GM18870 (cell line): ENCODE measurements at regions not wholly inside any gene's neighbourhood (a gene's known extent, or its start where the extent isn't known, plus 50 kb on each side); places are given as distances from the start of the nearest gene placed in this dataset.
"Not testable (repeated sequence)": the region's sequence is repeated elsewhere in the genome, so short reads cannot be mapped to it uniquely, and the experiment has no call there.

Experiments
- ATAC-seq: cut with Tn5 transposase; IDR thresholded peaks from one replicate; pipeline ENCODE4 v1.9.1; 2021; ENCODE audit warnings: moderate library complexity; ENCODE audit not compliant: unreplicated experiment

GRCh38 chr3:88000853-88001252 is 58.0 kb downstream of the CGGBP1 start:
- no peak for ATAC-seq

GRCh38 chr3:87997966-87998365 is 60.8 kb downstream of the CGGBP1 start:
- no peak for ATAC-seq

- peak; percentile 95 for ATAC-seq
Measured at GRCh38 chr3:87997298-87997697, 61.5 kb downstream of the CGGBP1 start.

GRCh38 chr3:87996882-87997281 is 61.9 kb downstream of the CGGBP1 start:
- no peak for ATAC-seq

GRCh38 chr3:87993566-87993965 is 65.2 kb downstream of the CGGBP1 start:
- ATAC-seq = no peak

GRCh38 chr3:87987952-87988351 is 70.9 kb downstream of the CGGBP1 start:
- ATAC-seq = no peak

- ATAC-seq = no peak
Measured at GRCh38 chr3:87982421-87982820, 76.4 kb downstream of the CGGBP1 start.

- ATAC-seq = no peak
Measured at GRCh38 chr3:87979527-87979926, 79.3 kb downstream of the CGGBP1 start.

GRCh38 chr3:87977765-87978164 is 81.0 kb downstream of the CGGBP1 start:
- no peak for ATAC-seq

- no peak for ATAC-seq
Measured at GRCh38 chr3:87975716-87976115, 83.1 kb downstream of the CGGBP1 start.

GRCh38 chr3:87973906-87974305 is 84.9 kb downstream of the CGGBP1 start:
- ATAC-seq = no peak

- no peak for ATAC-seq
Measured at GRCh38 chr3:87969620-87970019, 89.2 kb downstream of the CGGBP1 start.

- ATAC-seq = no peak
Measured at GRCh38 chr3:87968668-87969067, 90.1 kb downstream of the CGGBP1 start.

- ATAC-seq = no peak
Measured at GRCh38 chr3:87958289-87958688, 100.5 kb downstream of the CGGBP1 start.

GRCh38 chr3:87957575-87957974 is 101.2 kb downstream of the CGGBP1 start:
- ATAC-seq = no peak

- ATAC-seq = no peak
Measured at GRCh38 chr3:87949879-87950208, 109.0 kb downstream of the CGGBP1 start.

- peak; percentile 95 for ATAC-seq
Measured at GRCh38 chr3:87949189-87949878, 109.5 kb downstream of the CGGBP1 start.

- not testable (repeated sequence) for ATAC-seq
Measured at GRCh38 chr3:87946007-87946406, 112.8 kb downstream of the CGGBP1 start.

GRCh38 chr3:87942256-87942655 is 116.5 kb downstream of the CGGBP1 start:
- ATAC-seq = not testable (repeated sequence)

GRCh38 chr3:87924485-87924884 is 134.3 kb downstream of the CGGBP1 start:
- no peak for ATAC-seq

- ATAC-seq = no peak
Measured at GRCh38 chr3:87920549-87920948, 138.3 kb downstream of the CGGBP1 start.

GRCh38 chr3:87901141-87901540 is 157.7 kb downstream of the CGGBP1 start:
- no peak for ATAC-seq

GRCh38 chr3:87900061-87900460 is 158.7 kb downstream of the CGGBP1 start:
- ATAC-seq = no peak
